ENCODE measurements at regions not wholly inside any gene's neighbourhood (a gene's known extent, or its start where the extent isn't known, plus 50 kb on each side); places are given as distances from the start of the nearest gene placed in this dataset.

DNA sequence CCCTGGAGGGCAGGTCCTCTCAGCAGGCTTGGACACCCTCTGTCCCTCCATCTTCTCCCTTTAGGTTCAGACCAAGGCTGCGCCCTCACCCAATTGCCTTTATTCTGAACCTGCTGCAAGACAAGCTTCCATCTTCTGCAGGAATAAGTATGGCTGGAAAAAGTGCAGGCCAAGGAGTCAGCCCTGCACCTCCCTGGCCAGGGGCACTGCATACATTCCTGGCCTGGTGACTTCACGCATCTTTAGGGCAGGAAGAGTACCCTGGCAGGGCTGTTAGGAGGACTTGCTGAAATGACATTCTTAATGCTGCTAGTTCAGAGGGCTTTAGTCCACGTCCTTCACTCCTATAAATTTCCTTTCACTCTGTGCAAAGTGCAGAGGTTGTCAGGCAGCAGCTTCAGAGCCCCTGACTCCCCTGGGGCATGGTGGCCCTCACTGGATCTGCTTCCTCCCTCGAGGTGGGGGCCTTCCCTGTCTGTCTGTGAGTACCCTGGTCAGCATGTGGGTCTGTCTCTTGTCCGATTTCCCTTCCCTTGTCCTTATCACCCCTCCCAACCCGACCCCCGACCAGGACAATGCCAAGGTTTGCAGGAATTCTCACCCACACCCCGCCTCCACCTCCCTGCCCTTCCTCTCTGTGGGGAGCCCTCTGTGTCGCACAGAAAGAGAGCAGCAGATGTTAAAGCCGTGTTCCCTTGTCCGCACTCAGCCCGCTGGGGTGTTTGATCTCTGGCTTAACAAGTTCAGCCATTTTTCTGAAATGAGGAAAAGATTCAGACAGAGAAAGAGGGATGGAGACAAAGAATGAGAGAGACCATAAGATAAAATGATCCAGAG lies 124.5 kb upstream of the SYT13 start:
- TF ChIP-seq, protein P1, sequence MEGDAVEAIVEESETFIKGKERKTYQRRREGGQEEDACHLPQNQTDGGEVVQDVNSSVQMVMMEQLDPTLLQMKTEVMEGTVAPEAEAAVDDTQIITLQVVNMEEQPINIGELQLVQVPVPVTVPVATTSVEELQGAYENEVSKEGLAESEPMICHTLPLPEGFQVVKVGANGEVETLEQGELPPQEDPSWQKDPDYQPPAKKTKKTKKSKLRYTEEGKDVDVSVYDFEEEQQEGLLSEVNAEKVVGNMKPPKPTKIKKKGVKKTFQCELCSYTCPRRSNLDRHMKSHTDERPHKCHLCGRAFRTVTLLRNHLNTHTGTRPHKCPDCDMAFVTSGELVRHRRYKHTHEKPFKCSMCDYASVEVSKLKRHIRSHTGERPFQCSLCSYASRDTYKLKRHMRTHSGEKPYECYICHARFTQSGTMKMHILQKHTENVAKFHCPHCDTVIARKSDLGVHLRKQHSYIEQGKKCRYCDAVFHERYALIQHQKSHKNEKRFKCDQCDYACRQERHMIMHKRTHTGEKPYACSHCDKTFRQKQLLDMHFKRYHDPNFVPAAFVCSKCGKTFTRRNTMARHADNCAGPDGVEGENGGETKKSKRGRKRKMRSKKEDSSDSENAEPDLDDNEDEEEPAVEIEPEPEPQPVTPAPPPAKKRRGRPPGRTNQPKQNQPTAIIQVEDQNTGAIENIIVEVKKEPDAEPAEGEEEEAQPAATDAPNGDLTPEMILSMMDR (IDR thresholded peaks at IDR 0.05) = no peak
- TF ChIP-seq POLR2A (IDR thresholded peaks at IDR 0.05) = no peak
